Transverse colon (tissue), 4 donors: ENCODE measurements at regions not wholly inside any gene's neighbourhood (a gene's known extent, or its start where the extent isn't known, plus 50 kb on each side); places are given as distances from the start of the nearest gene placed in this dataset.

Experiments used
- CTCF ChIP-seq, 5 experiments: fragments of 200-600 bp in 3 of 5; fragments of 450-650 bp in 2 of 5; sonication (generic) in 3 of 5; IDR thresholded peaks; 1 replicate in 2 of 5; 2 replicates in 3 of 5; pipeline ENCODE4 v1.5.1; 2016 to 2017; ENCODE audit warnings: antibody characterized with exemption in 5 of 5, inconsistent platforms in 3 of 5, mild to moderate bottlenecking in 2 of 5, moderate library complexity in 1 of 5
- EP300 ChIP-seq: sonication (generic); formaldehyde crosslinking; IDR thresholded peaks from one replicate; pipeline ENCODE4 v1.6.1; 2017; ENCODE audit warnings: antibody characterized with exemption, low read depth
- POLR2A ChIP-seq: fragments of 450-650 bp; IDR thresholded peaks from one replicate; pipeline ENCODE4 v1.6.1; 2016; ENCODE audit warnings: antibody characterized with exemption, mild to moderate bottlenecking, moderate library complexity
- POLR2AphosphoS5 ChIP-seq, 3 donors: sonication (generic); formaldehyde crosslinking; IDR thresholded peaks; one replicate each; pipeline ENCODE4 v1.6.1; 2016; ENCODE audit warnings: antibody characterized with exemption in 3 of 3

GRCh38 chr4:137852326-137852725, 320.0 kb upstream of the PCDH18 start:
- TF ChIP-seq POLR2AphosphoS5 (IDR thresholded peaks at IDR 0.05) (no peak), EP300 (no peak), POLR2A (no peak), CTCF (IDR thresholded peaks at IDR 0.05) (no peak)
